ENCODE measurements at regions not wholly inside any gene's neighbourhood (a gene's known extent, or its start where the extent isn't known, plus 50 kb on each side); places are given as distances from the start of the nearest gene placed in this dataset.

- DNase-seq = no peak
- intact Hi-C loops (cut with DNase I) = no loop called here
- 68 to 77% (median 71%) methylated on average over 4 of the region's 4 CpGs for WGBS, 4 donors
- no peaks in the 10 kb centered on the region for H3K27me3 ChIP-seq
- H3K36me3 ChIP-seq (replicated peaks in 1 of 2) = no peaks in the 10 kb centered on the region
- H3K27ac ChIP-seq = no peak overlapping the region
- H3K4me1 ChIP-seq (replicated peaks in 1 of 2) = no peaks in the 10 kb centered on the region
- TF ChIP-seq CTCF (IDR thresholded peaks at IDR 0.05) = no peak
- TF ChIP-seq POLR2A (IDR thresholded peaks at IDR 0.05) = no peak
- H3K9me3 ChIP-seq (replicated peaks in 1 of 3) = no peaks in the 10 kb centered on the region
- H3K4me3 ChIP-seq = no peak overlapping the region
These were observed 218.6 kb upstream of the ADGRL3 start for GRCh38 chr4:60981534-60981933.

GRCh38 chr4:60989141-60989540 lies 211.0 kb upstream of the ADGRL3 start:
- Histone ChIP-seq H3K4me1 (replicated peaks in 1 of 2) (no peaks in the 10 kb centered on the region), H3K27ac (no peak overlapping the region), H3K4me3 (no peak overlapping the region), H3K9me3 (replicated peaks in 1 of 3) (no peaks in the 10 kb centered on the region), H3K36me3 (replicated peaks in 1 of 2) (no peaks in the 10 kb centered on the region), H3K27me3 (no peaks in the 10 kb centered on the region)
- WGBS, 4 donors = 52 to 69% (median 62%) methylated on average over 1 of the region's 1 CpG
- TF ChIP-seq CTCF (IDR thresholded peaks at IDR 0.05) (no peak), POLR2A (IDR thresholded peaks at IDR 0.05) (no peak)
- intact Hi-C loops (cut with DNase I) = no loop called here
- DNase-seq = no peak

- TF ChIP-seq POLR2A (IDR thresholded peaks at IDR 0.05) (no peak), CTCF (IDR thresholded peaks at IDR 0.05) (no peak)
- no peak for DNase-seq
- Histone ChIP-seq H3K27ac (no peak overlapping the region), H3K27me3 (no peaks in the 10 kb centered on the region), H3K4me1 (replicated peaks in 1 of 2) (no peaks in the 10 kb centered on the region), H3K9me3 (replicated peaks in 1 of 3) (no peaks in the 10 kb centered on the region), H3K4me3 (no peak overlapping the region), H3K36me3 (replicated peaks in 1 of 2) (no peaks in the 10 kb centered on the region)
- intact Hi-C loops (cut with DNase I) = no loop called here
- 71 to 84% (median 79%) methylated on average over 3 of the region's 3 CpGs for WGBS, 4 donors
These were observed 208.1 kb upstream of the ADGRL3 start for GRCh38 chr4:60992037-60992436.

GRCh38 chr4:61003301-61003700 lies 196.8 kb upstream of the ADGRL3 start:
- intact Hi-C loops (cut with DNase I) = no loop called here
- Histone ChIP-seq H3K36me3 (replicated peaks in 1 of 2) (no peaks in the 10 kb centered on the region), H3K9me3 (replicated peaks in 1 of 3) (peaks cover 0 to 7% (median 0%) of the 10 kb centered on the region in 3 donors), H3K27ac (no peak overlapping the region), H3K4me3 (no peak overlapping the region), H3K27me3 (no peaks in the 10 kb centered on the region), H3K4me1 (replicated peaks in 1 of 2) (no peaks in the 10 kb centered on the region)
- TF ChIP-seq CTCF (IDR thresholded peaks at IDR 0.05) (no peak), POLR2A (IDR thresholded peaks at IDR 0.05) (no peak)
- DNase-seq = no peak
